ENCODE measurements at regions not wholly inside any gene's neighbourhood (a gene's known extent, or its start where the extent isn't known, plus 50 kb on each side); places are given as distances from the start of the nearest gene placed in this dataset.

DNA sequence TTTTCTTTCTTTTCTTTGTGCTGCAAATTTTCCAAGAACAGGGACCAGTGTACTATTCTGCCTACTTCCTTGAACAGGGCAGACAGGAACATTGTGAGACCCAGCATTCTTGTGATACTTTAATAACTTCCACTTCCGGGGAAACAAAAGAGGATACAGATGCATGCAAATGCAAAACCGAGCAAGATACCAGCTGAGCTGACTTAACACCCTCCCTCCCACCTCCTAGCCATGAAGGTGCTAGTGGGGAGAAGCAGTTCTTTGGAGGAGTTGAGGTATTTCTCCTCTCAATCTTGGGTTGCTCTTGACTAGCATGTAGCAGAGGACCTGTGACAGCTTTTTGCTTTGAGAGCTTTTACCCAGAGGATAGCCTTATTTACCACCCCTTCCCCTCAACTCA, 111.2 kb downstream of the KLF5 start (continued):
- TF ChIP-seq ZNF701 (tag by site-specific recombination; IDR thresholded peaks at IDR 0.05) (no peak), SCRT2 (tag by site-specific recombination; IDR thresholded peaks at IDR 0.05) (no peak), ZNF776 (tag by site-specific recombination; IDR thresholded peaks at IDR 0.05; ENCODE audit: borderline replicate concordance) (no peak), ZNF501 (tag by site-specific recombination; IDR thresholded peaks at IDR 0.05) (no peak), ZNF658 (tag by site-specific recombination; IDR thresholded peaks at IDR 0.05) (no peak), ZNF184 (tag by site-specific recombination; IDR thresholded peaks at IDR 0.05) (no peak), ZNF629 (tag by site-specific recombination; IDR thresholded peaks at IDR 0.05) (no peak)
- TF ChIP-seq, protein P1, sequence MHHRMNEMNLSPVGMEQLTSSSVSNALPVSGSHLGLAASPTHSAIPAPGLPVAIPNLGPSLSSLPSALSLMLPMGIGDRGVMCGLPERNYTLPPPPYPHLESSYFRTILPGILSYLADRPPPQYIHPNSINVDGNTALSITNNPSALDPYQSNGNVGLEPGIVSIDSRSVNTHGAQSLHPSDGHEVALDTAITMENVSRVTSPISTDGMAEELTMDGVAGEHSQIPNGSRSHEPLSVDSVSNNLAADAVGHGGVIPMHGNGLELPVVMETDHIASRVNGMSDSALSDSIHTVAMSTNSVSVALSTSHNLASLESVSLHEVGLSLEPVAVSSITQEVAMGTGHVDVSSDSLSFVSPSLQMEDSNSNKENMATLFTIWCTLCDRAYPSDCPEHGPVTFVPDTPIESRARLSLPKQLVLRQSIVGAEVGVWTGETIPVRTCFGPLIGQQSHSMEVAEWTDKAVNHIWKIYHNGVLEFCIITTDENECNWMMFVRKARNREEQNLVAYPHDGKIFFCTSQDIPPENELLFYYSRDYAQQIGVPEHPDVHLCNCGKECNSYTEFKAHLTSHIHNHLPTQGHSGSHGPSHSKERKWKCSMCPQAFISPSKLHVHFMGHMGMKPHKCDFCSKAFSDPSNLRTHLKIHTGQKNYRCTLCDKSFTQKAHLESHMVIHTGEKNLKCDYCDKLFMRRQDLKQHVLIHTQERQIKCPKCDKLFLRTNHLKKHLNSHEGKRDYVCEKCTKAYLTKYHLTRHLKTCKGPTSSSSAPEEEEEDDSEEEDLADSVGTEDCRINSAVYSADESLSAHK (tag by site-specific recombination; IDR thresholded peaks at IDR 0.05), result no peak
- TF ChIP-seq, protein P2, sequence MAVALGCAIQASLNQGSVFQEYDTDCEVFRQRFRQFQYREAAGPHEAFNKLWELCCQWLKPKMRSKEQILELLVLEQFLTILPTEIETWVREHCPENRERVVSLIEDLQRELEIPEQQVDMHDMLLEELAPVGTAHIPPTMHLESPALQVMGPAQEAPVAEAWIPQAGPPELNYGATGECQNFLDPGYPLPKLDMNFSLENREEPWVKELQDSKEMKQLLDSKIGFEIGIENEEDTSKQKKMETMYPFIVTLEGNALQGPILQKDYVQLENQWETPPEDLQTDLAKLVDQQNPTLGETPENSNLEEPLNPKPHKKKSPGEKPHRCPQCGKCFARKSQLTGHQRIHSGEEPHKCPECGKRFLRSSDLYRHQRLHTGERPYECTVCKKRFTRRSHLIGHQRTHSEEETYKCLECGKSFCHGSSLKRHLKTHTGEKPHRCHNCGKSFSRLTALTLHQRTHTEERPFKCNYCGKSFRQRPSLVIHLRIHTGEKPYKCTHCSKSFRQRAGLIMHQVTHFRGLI (tag by site-specific recombination; IDR thresholded peaks at IDR 0.05), result no peak
- TF ChIP-seq, protein P3, sequence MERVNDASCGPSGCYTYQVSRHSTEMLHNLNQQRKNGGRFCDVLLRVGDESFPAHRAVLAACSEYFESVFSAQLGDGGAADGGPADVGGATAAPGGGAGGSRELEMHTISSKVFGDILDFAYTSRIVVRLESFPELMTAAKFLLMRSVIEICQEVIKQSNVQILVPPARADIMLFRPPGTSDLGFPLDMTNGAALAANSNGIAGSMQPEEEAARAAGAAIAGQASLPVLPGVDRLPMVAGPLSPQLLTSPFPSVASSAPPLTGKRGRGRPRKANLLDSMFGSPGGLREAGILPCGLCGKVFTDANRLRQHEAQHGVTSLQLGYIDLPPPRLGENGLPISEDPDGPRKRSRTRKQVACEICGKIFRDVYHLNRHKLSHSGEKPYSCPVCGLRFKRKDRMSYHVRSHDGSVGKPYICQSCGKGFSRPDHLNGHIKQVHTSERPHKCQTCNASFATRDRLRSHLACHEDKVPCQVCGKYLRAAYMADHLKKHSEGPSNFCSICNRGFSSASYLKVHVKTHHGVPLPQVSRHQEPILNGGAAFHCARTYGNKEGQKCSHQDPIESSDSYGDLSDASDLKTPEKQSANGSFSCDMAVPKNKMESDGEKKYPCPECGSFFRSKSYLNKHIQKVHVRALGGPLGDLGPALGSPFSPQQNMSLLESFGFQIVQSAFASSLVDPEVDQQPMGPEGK (tag by site-specific recombination; IDR thresholded peaks at IDR 0.05), result no peak

DNA sequence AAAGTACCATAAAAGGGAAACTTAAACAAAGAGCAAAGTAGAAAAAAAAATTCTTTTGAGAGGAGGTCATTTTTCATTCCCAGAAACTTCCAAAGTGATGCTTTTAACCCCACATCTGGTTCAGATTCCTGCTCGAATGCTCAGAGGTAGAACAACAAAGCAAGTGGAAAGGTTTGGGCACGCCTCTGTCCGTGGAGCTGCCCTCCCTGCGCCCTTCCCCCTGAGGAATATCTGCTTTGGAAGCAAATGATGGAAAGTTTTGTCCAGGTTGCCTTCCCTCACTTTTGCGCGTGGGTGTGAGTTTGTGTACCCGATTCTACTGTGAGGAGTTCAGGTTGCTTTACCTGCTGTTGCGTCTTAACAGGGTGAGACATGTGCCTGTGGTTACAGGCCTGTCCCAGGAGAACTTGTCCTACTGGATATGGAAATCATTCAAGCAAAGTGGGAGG, 110.2 kb downstream of the KLF5 start:
- Histone ChIP-seq H3K9me3 (ENCODE audit: control insufficient read depth, insufficient read depth, low read depth, low read length) (no peaks in the 10 kb centered on the region), H3K36me3 (ENCODE audit: control insufficient read depth in 2 of 2, insufficient read depth in 1 of 2, low read length in 2 of 2) (no peaks in the 10 kb centered on the region), H3K27ac (ENCODE audit: extremely low read depth, low read depth, low read length) (no peak overlapping the region), H3K4me3 (ENCODE audit: low read depth, low read length) (no peak overlapping the region), H3K4me1 (ENCODE audit: control insufficient read depth, insufficient read depth, low read length) (no peaks in the 10 kb centered on the region)
- TF ChIP-seq ZNF560 (tag by site-specific recombination; IDR thresholded peaks at IDR 0.05; ENCODE audit: borderline replicate concordance) (no peak), KLF7 (tag by site-specific recombination; IDR thresholded peaks at IDR 0.05; ENCODE audit: borderline replicate concordance) (no peak), HOXD13 (CRISPR knock-in tag; IDR thresholded peaks at IDR 0.05; ENCODE audit: borderline replicate concordance) (no peak), ZNF354C (tag by site-specific recombination; IDR thresholded peaks at IDR 0.05; ENCODE audit: borderline replicate concordance, low read depth) (no peak), ZNF660 (tag by site-specific recombination; IDR thresholded peaks at IDR 0.05) (no peak), ZNF112 (tag by site-specific recombination; IDR thresholded peaks at IDR 0.05) (no peak), ZNF24 (tag by site-specific recombination; IDR thresholded peaks at IDR 0.05) (no peak), ZFP69B (tag by site-specific recombination; IDR thresholded peaks at IDR 0.05) (no peak), KLF10 (tag by site-specific recombination; IDR thresholded peaks at IDR 0.05) (no peak)
- TF ChIP-seq, protein P4, sequence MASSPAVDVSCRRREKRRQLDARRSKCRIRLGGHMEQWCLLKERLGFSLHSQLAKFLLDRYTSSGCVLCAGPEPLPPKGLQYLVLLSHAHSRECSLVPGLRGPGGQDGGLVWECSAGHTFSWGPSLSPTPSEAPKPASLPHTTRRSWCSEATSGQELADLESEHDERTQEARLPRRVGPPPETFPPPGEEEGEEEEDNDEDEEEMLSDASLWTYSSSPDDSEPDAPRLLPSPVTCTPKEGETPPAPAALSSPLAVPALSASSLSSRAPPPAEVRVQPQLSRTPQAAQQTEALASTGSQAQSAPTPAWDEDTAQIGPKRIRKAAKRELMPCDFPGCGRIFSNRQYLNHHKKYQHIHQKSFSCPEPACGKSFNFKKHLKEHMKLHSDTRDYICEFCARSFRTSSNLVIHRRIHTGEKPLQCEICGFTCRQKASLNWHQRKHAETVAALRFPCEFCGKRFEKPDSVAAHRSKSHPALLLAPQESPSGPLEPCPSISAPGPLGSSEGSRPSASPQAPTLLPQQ (tag by site-specific recombination; IDR thresholded peaks at IDR 0.05), result no peak
- TF ChIP-seq, protein P1 (tag by site-specific recombination; IDR thresholded peaks at IDR 0.05), result no peak
- ChIA-PET CTCF (no interaction called here), POLR2A (no interaction called here)

Data from HEK293 (cell line).